Activated naive CD4-positive, alpha-beta T cell (primary cell): ENCODE measurements at regions not wholly inside any gene's neighbourhood (a gene's known extent, or its start where the extent isn't known, plus 50 kb on each side); places are given as distances from the start of the nearest gene placed in this dataset.

Experiments used
- DNase-seq, 4 experiments: peaks; one replicate each; lab custom pipeline; 2025; lab: John Stamatoyannopoulos, UW

DNA sequence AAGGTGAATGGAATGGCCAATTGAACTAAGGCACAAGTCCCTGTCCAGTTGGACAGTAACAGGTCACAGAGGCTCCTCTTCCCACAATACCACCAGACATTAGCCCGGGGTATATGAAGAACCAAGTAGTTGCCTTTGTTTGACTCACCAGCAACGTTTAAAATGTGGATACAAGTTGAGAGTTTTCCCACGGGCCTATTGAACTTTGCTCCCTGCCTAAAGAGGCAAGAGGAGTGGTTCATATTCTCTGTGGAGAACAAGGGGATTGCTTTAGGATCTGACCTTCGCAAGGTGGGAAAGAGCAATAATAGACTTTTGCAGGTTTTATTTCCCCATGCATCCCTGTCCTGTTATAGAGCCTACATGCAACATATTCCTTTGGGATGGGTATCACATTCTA, 177.2 kb downstream of the POU4F1 start:
- no peak for DNase-seq

DNA sequence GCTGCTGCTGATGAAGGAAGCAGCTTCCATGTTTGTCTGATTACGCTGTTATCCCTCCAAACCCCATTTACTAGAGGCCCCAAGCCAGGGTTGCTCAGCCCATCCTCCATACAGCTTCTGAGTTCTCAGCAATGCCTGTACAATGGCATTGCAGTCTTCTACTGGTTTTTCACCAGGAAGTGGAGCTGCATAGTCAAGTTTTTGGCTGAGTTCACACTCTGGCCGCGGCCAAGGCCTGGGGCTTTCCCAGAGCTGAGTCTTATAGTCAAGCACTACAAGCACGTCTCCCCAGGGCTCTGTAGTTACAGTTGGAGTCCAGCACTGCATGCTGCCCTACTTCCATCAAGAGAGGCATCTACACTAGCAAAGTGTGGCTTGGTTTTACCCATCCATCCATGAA, 182.5 kb downstream of the POU4F1 start:
- DNase-seq = no peak

DNA sequence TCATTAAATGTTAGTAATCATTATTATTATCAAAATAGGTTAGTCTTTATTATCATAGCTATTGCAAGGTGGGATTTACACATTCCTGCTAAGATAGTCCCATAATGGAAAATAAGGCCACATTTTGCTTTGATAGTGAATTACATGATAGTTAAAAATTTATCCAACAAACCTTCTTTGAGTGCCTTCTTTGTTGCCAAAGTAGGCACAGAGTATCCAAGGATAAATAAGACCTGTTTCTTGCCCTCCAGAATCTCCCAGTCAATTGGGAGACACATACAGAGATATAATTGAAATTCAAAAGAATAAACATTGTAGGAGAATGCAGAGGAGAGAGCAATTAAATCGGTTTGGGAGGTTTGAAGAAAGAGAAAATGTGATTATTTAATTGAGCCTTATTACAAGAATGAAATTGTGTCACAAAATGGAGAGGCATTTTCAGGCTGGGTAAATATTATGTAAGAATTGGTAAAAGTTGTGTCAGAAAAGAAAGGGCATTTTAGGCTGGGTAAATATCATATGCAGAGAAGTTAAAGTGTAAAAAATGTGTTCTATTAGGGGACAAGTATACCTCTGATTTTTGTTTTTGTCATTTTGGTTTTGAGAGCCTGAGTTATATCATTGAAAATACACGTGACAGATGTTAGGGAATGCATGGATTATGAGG, 189.3 kb downstream of the POU4F1 start:
- DNase-seq = no peak

DNA sequence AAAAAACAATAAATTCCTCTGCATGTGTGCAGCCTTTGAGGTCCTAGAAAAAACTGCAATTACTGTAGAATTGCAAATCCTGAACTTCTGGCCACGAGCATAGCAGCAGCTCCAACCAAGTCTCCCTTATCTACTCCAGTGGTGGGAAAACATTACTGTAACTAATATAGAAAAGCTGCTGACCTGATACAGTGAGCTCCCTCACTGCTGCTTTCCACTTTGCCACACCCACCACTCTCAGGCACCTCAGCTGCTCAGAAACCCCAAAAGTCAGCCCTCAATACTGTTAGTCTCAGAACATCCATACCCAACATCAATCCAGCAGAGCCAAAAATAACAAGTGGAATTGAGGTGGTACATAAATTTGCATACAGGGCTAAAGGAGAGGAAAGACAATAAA, 192.5 kb downstream of the POU4F1 start:
- DNase-seq = no peak

DNA sequence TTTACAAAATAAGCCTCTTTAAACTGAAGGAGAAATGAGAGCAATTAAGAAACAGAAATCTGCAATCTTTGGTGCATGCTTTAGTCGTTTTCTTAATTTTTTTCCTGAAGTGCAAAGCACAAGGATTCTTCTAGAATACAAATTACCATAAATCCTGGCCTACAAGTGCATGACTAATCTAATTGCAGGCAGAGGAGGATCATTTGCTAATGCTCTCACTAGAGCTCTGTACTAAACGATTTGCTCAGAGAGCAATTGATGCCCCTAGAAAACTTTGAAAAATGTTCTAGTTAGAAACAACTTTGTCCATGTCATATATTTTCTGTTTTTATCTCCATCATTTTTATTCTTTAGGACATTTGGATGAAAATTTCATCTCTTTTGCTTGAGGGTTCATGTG, 193.2 kb downstream of the POU4F1 start:
- no peak for DNase-seq

DNA sequence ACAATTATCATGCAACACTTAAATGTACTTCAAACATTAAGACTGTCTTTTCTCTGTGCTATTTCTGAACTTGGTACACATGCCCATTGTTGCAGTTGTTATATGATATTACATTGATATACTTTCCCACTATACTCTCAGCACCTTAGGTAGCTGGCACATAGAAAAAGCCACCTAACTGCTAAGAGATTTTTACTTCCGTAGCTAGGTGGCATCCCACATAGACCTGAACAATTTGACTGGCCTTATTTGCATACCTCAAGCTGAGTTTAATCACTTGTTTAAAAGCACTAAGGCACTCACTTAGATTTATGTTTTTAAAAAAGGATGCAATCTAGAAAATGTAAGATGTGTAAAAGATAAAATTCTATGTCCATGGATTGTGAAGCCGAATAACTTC, 194.2 kb downstream of the POU4F1 start:
- DNase-seq = no peak

DNA sequence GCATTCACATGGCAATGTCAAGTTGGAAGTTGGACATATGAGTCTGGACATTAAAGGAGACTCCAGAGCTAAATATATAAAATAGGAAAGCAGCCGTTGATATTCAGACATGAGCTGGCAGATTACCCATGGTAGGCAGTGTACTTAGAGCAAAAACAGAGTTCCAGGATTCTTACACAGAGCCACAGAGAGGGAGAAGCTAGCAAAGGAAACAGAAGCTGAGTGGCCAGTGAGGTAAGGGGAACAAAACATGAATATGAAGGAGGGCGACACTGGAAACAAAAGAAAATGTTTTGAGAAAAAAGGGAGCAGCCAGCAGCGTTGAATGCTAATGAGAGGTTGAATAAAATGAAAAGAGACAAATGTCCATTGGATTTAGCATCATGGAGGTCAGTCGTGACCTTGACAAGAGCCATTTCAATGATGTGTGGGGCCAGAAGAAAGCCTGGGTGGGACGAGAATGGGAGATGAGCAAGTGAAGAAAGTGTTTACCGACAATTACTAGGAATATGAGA, 198.4 kb downstream of the POU4F1 start:
- no peak for DNase-seq

DNA sequence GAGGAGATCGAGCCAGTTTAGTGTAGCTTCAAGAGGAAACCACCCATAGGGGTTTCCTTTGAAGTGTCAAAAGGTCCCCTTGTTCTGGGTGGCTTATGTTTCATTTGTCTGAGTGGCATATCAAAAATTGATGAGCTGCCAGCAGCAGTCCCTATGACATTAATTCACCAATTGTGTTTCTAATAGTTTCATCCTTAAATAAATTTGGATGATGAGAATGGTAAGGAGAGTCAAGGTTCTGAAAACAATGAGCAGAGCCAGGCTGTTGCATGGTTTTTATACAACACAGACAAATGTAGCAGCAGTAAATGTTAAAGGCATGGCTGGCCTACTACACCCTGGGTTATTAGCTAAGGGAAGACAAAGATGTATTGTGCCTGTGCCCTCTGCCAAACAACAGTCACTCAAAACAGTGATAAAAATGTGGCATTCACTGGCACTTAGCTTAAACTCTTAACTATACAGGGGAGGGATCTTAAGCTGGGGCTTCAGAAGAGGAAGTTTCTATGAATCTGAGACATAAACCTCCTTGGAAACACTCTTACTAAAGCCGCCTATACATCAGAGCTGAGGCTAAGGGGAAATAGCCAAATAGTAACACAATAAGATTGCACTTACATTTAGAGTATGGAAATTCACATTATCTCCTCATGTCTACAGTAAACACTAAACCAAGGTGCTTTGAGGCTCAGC, 200.5 kb downstream of the POU4F1 start:
- no peak for DNase-seq

DNA sequence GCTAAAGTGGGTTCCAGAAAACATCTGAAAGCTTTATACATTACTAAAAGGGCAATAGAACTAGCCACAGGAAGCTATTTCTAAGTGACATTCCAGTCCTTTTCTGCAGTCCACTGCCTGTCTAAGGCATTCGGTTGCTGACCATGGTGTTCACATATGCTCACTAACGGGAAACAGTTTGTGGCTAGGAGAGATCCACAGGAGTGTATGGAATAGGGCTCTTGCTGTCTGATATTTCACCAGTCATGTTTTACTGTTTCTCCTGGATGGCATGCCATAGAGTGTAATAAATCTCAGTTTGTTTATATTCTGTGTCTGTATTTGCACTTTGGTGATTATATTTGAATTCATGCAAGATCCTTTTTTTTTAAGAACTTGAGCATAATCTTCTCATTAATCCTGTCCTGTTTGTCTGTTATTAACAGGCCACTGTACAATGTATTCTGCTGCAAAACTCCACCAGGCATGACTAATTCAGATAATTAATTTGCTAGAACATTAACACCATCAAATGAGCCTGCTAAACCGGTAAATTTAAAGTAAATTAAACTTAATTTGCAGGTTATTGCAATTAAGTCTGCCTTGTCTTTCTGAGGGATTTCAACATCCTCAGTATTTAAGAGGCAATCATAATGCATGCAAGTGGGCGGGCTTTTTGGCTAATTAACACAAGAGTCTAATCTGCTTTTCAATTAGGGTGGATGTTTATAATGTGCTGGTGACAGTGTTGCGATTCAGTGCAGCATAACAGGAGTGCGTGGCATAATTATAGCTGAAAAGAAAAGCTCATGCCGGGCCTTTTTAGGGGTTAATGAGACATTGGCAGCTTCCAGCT, 201.3 kb downstream of the POU4F1 start:
- no peak for DNase-seq

DNA sequence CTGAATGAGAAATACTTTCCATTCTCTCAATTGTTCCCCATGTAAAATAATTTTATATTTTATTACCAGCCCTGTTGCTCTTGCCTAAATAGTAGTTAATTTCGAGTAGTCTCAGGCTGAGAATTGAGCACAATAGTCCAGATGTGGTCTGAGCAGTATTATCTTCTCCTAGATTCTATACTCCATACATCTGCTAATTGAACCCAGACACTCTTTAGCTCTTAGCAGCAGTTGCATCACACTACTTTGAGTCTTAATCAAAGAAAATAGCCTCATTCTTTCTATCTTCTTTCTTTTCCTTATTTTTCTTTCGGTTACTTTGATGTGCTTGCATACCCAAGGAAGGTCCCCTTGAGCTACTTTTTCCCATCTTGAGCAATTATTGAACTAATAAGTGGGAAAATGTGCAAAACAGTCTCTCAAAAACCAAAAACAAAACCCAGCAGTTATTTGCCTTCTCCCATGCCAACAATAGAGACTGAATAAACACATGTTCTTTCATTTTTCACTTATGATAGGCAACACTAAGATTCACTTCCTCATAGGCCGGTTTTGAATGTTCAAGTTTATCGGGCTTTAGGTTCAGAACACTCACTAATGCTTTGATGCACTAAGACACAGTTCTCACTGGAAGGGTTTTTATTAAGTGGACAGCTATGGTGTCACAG, 204.5 kb downstream of the POU4F1 start:
- no peak for DNase-seq

DNA sequence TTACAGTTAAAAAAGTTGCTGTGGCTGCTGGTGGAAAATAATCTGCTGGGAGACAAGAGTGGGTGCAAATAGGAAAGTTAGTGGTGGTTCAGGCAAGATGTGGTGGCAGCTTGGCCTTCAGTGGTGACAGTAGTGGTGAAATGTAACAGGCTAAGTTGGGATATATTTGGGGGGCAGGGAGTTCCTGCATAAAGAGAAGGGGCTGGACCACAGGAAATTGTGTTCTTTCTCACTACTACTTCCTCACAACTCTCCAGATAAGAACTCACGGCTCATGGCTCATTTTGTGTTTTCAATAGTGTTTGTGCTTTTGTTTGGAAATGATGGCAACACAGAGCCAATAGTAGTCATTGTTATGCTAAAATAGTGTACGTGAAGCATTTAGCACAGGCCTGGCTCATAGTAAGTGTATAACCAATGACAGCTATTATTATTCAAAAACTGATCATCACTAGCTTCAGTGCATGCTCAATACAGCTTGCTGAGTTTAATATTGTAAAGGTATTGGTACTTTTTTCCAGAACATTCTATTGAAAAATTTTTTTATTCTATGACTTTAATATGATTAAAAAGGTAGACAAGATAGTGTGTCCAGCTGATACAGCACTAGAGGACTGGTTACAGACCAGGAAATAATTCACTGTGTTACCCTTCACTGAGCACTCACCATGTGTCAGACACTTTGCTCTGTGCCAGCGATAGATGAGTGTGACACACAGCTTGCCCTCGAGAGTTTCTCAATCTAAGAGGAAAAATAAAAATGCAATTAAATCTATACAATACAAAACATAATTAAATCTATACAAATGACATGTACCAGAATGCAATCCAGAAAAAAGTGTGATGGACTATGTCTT, 209.8 kb downstream of the POU4F1 start:
- no peak for DNase-seq

DNA sequence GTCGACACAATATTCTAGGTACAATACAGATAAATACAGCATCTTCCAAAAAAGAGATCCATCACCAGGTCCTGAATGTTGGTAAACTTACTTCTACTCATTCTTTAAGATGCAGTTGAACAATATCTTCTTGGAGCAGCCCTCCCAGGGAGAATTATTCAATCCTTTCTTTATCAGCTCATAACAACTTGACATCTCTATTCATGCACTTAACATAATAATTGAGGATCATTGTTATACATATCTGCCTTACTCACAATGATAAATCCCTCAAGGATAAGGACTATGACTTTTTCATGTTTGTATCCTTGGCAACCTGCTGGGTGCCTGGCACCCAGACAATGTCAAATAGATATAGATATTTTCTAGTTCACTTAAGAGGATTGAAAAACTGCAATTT, 219.5 kb downstream of the POU4F1 start:
- DNase-seq = no peak

DNA sequence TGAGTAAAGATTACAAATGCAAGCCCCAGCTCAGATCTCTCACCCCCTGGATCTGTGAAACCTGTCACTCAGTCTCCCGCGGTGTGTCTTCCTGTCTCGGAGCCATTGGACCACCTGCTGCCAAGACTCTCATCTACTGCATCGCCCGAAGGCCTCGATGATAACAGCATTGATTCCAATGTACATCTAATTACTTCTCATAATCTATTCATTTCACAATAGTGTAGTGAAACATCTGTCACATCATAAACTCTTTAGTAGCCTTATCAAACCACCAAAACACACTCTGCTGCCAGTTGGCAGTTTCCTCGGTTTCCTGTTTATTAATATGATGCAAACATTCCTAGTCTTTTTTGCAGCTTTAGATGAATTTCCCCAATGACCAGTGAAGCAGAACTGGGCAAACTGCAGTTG, 220.3 kb downstream of the POU4F1 start:
- no peak for DNase-seq

DNA sequence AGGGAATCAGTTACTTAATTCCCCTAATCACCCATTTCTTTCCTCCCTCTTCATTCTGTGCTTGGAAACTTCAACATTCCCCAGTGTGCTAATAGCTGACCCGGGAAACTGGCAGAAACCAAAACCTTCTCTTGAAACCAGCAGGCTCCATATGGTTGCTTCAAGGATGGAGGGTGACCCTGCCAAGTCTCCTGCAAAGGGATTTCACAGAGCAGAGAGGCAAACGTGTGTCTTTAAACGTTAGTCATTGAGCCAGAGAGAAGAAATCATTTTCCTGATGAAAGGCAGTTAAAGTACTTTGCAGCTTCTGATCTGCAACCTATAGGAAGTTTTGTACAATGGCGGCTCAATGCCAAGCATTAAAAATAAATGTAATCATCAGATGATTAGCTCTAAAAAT, 220.9 kb downstream of the POU4F1 start:
- DNase-seq = no peak

DNA sequence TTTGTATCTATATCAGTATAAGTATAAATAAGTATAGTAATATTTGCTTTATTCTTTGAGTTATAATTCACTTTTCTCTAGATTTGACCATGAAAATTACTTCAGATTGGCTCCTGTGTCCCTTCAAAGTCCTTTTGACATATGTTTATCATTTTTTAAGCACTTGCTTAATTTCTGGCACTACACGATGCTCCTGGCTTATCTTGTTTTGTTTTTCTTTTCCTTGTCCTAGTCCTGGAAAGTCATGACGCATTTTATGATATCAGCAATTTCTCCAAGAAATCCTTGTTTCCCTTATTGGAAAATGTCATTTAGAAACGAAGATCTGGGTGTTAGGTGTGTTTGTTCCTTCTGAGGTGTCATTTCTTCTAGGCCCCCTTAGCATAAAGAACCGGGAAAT, 226.5 kb downstream of the POU4F1 start:
- no peak for DNase-seq

DNA sequence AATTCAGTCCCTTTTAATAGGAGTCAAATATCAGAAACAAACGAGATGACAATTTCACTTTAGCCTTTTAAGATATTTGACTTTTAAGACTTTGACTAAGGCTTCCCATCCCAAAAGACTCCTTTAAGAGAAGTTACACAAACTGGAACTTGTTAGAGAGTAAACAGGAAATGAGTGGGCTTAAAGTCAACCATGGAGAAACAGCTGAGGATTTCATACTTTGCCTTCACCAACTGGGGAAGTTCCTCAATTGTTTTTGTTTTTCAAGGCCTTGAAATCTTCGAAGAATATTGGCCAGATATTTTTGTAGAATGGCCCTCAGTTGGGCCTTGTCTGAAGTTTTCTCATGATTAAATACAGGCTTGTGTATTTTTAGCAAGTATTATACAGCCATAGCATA, 227.3 kb downstream of the POU4F1 start:
- DNase-seq = no peak

DNA sequence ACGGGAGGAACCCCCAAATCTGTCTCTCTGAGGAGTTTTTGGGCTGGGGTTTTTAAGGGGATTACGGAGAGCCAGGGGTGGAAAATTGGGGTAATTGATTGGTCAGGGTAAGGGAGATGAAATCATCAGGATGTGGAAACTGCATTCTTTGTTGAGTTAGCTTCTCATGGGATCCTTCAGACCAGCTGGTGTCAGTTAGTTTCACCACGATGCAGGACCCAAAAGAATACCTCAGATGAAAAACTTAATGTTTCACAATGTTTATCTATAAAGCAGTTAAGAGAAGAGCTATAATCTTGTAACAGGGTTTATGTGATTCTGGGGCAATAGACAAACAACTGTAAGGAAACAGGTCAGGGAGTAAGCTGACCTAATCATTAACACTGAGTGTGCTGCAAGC, 230.8 kb downstream of the POU4F1 start:
- DNase-seq = no peak

DNA sequence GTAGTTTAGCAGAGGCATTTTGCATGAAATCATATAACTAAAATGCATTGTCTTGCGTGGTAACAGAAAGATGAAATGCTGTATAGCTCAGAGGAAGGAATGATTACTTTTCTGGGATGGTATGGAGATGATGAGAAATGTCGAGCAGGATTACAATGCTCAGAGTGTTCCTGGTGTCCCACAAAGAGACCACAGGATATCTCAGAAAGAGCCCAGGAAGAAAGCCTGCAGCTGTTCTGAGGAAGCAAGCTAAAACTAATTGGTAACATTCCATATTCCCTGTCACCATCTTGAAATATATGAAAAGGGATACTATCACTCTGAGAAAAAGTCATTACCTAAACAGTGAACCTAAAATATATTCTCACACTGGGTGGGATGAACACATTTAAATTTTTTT, 233.1 kb downstream of the POU4F1 start:
- no peak for DNase-seq

DNA sequence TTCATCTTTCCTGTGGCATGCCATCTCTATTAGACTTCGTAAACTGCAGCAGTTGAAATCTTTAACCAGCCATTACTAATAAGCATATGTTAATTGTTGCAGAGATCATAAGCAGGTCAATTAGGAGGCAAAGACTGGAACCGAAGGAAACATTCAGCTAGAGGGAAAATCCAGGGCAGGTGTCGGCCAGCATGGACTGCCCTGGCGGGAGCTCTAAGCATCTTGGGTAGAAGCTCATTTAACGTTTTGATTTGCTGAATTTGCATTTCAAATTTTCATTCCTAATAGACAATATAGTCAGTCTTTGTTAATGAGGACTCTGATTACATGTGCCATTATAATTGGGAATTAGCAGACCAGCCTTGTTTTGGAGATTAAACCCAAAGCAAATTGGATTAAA, 238.6 kb downstream of the POU4F1 start:
- DNase-seq = no peak

DNA sequence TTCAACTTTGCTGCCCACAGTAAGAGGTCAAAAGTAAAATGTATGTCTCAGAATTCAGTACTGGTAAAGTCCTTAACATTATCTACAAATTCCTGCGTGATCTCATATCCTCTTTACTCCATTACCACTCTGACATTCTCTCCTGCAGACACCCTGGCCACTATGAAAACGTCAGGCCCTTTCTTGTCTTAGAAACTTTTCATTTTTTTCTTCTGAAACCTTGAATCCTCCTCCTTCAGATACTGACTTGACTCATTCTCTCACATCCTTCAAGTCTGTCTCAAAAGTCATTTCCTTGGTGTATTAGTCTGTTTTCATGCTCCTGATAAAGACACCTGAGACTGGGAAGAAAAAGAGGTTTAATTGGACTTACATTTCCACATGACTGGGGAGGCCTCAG, 262.3 kb downstream of the POU4F1 start:
- no peak for DNase-seq

DNA sequence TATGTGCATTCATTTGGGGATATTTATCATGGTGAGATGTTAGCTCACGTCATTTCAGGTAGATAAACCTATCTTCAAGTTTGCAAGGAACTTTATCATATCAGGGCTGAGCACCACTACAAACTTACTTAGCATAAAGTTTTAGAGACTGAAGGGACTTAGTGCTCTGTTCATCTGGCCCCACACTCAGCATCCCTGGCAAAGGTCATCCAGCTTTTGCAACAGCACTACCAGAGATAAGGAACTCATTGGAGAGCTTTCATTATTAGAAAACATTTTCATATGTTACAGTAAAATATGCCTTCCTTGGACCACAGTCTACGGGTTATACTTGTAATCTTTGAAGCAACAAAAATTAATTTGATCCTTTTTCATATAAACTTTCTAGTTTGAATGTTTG, 263.4 kb downstream of the POU4F1 start:
- no peak for DNase-seq
